Lower leg skin (tissue), 4 donors: ENCODE measurements at regions not wholly inside any gene's neighbourhood (a gene's known extent, or its start where the extent isn't known, plus 50 kb on each side); places are given as distances from the start of the nearest gene placed in this dataset.

ENCODE experiments used
- DNase-seq, 2 donors: peaks; one replicate each; pipeline ENCODE4 v3.0.0-alpha.2; 2019; ENCODE audit warnings: low spot score in 2 of 2
- H3K4me3 ChIP-seq: fragments of 200-600 bp; sonication (generic); 2 replicates; pipeline ENCODE4 v1.5.1; 2017; ENCODE audit warnings: mild to moderate bottlenecking, low read depth; ENCODE audit not compliant: poor library complexity, severe bottlenecking
- CTCF ChIP-seq, 3 donors: fragments of 450-650 bp; IDR thresholded peaks; one replicate each; pipeline ENCODE4 v1.5.1; 2016; ENCODE audit warnings: antibody characterized with exemption in 3 of 3, mild to moderate bottlenecking in 3 of 3, moderate library complexity in 2 of 3
- POLR2A ChIP-seq, 2 donors: fragments of 450-650 bp; IDR thresholded peaks; one replicate each; pipeline ENCODE4 v1.6.1; 2016 to 2017; ENCODE audit warnings: antibody characterized with exemption in 2 of 2, mild to moderate bottlenecking in 1 of 2, moderate library complexity in 1 of 2
- WGBS, 2 donors: methylation state at CpG; one replicate each; pipeline ENCODE4 v1.1.5; 2018; 5-methylcytosine and 5-hydroxymethylcytosine counted together
- intact Hi-C: fragments of 100-400 bp; cut with DNase I; formaldehyde crosslinking; loops from one replicate; pipeline ENCODE4 v1.15.0; 2023; ENCODE audit warnings: low total_unique reads

- H3K4me3 ChIP-seq = no peak overlapping the region
- no peak for DNase-seq
- intact Hi-C loops = no loop called here
- WGBS, 2 donors = 68 to 75% methylated on average over 2 of the region's 2 CpGs
- TF ChIP-seq CTCF (IDR thresholded peaks at IDR 0.05) (no peak), POLR2A (IDR thresholded peaks at IDR 0.05) (no peak)
Measured at GRCh38 chr6:71486461-71486860, 197.8 kb downstream of the OGFRL1 start.

DNA sequence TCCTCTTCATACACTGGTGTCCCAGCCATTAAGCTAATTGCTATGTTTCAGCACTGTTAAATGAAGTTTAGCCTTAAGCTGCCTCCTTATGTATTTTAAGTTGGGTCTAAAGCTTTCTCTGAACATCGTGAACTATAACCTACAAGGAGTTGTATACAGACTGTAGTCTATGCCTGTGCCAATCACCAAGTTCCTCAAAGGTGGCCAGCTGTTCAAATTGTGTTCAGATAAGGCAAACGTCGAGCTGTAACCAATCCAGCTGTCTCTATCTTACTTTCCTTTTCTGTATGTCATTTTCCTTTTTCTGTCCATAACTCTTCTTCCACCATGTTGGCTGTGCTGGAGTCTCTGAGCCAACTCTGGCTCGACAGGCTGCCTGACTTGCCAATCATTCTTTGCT lies 199.6 kb downstream of the OGFRL1 start:
- H3K4me3 ChIP-seq = no peak overlapping the region
- intact Hi-C loops = no loop called here
- TF ChIP-seq CTCF (IDR thresholded peaks at IDR 0.05) = no peak
- no peak for TF ChIP-seq POLR2A (IDR thresholded peaks at IDR 0.05)
- WGBS, 2 donors = 70 to 71% methylated on average over 4 of the region's 4 CpGs
- no peak for DNase-seq

DNA sequence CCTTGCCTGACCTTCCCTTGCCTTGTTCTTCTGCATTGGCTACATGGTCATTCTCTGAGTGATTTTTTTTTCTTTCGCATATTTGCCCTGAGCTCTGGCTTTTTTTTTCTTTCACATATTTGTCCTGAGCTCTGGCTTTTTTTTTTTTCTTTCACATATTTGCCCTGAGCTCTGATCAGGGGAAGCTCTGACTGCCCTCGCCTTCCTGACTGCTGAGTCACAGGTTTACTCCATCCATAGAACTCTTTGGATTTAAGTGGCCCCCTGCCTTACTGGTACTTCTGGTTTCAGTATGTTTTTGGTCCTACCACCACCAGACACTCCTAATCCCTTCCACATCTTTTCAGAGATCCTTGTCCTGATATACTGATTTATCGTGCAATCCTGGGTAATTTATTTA lies 201.1 kb downstream of the OGFRL1 start:
- 22 to 24% methylated on average over 3 of the region's 3 CpGs for WGBS, 2 donors
- no peak overlapping the region for H3K4me3 ChIP-seq
- intact Hi-C loops = loop anchor here (10.0 kb wide), 1 partner anchor 1295 kb away; no protein-coding TSS in a partner anchor
- TF ChIP-seq CTCF (IDR thresholded peaks at IDR 0.05) (no peak), POLR2A (IDR thresholded peaks at IDR 0.05) (no peak)
- no peak for DNase-seq

DNA sequence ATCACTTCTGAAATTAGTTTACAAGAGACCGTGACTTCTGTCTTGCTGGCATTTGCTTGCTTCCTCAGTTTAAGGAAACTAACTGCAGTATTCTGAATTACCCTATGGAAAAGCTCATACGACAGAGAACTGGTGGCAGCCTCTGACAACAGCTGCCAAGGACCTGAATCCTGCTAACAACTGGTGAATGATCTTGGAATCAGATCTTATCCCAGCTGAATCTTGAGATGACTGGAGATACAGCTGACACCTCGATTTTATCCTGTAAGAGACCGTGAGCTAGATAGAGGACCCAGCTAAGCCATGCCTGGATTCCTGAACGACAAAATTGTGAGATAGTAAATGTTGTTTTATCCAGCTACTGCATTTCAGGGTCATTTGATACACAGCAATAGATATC lies 202.3 kb downstream of the OGFRL1 start:
- DNase-seq = no peak
- H3K4me3 ChIP-seq = no peak overlapping the region
- WGBS, 2 donors = 74 to 83% methylated on average over 5 of the region's 5 CpGs
- no peak for TF ChIP-seq POLR2A (IDR thresholded peaks at IDR 0.05)
- TF ChIP-seq CTCF (IDR thresholded peaks at IDR 0.05) = no peak
- intact Hi-C loops = loop anchor here (10.0 kb wide), 1 partner anchor 1296 kb away; no protein-coding TSS in a partner anchor

DNA sequence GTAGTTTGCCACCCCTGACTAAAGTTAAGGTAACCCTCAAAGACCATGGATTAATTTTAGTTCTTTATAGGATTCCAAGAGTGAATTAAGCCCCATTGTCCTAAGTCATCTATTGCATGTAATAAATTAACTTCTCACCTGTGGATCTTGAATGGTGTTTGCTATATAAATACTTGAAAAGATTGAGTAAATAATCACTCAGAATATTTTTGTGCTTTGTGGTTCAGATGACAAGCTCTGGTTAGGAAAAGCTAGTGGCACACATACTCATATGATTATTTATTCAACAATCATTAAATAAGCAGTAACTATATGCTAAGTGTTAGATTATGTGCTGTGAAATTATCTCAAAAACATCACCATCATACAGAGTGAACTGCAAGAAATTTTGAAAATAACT lies 203.2 kb downstream of the OGFRL1 start:
- intact Hi-C loops = loop anchor here (10.0 kb wide), 1 partner anchor 1297 kb away; no protein-coding TSS in a partner anchor
- no peak for TF ChIP-seq CTCF (IDR thresholded peaks at IDR 0.05)
- TF ChIP-seq POLR2A (IDR thresholded peaks at IDR 0.05) = no peak
- DNase-seq = no peak
- H3K4me3 ChIP-seq = no peak overlapping the region

DNA sequence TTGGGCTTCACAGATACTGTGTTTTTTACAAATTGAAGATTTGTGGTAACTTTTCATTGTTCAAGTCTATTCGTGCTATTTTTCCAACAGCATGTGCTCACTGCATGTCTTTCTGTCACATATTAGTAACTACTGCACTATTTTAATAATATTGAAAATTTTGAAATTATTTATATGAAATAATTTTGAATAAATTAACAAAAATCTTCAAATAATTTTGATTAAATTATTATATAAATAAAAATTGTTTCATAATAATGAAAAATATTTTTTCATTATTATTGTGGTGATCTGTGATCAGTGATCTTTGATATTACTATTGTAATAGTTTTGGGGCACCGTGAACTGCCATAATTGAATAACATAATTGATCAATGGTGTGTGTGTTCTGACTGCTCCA lies 204.1 kb downstream of the OGFRL1 start:
- no peak for DNase-seq
- intact Hi-C loops = loop anchor here (10.0 kb wide), 1 partner anchor 1298 kb away; no protein-coding TSS in a partner anchor
- H3K4me3 ChIP-seq = no peak overlapping the region
- WGBS, 2 donors = 41 to 96% methylated on average over 2 of the region's 2 CpGs
- TF ChIP-seq CTCF (IDR thresholded peaks at IDR 0.05) = no peak
- TF ChIP-seq POLR2A (IDR thresholded peaks at IDR 0.05) = no peak
